ENCODE measurements at regions not wholly inside any gene's neighbourhood (a gene's known extent, or its start where the extent isn't known, plus 50 kb on each side); places are given as distances from the start of the nearest gene placed in this dataset.

- no peaks in the 10 kb centered on the region for H4K20me1 ChIP-seq (ENCODE audit: insufficient read depth, low read length)
- intact Hi-C loops (cut with micrococcal nuclease): loop anchor here in 1 of 2 donors (5.0 kb wide), 1 partner anchor 35 kb away; no protein-coding TSS in a partner anchor
- no peaks in the 10 kb centered on the region for H3K79me2 ChIP-seq (ENCODE audit: insufficient read depth, low read length)
- WGBS (ENCODE audit: insufficient coverage): 100% methylated on average over 1 of the region's 1 CpG
- H2AFZ ChIP-seq (ENCODE audit: insufficient read depth, low read depth, low read length, poor library complexity, severe bottlenecking): no peak overlapping the region
- H3K27me3 Mint-ChIP-seq (ENCODE audit: low read depth in 3 of 3): peaks cover 4 to 7% (median 4%) of the 10 kb centered on the region in 3 donors
- no peak overlapping the region for H3K4me2 ChIP-seq (replicated peaks; ENCODE audit: extremely low read depth, low read length, poor library complexity, severe bottlenecking)
- H3K27ac Mint-ChIP-seq: peak overlapping the region in 3 of 7 donors; percentile 4 to 50 (median 6)
- no peaks in the 10 kb centered on the region for H3K27me3 ChIP-seq (ENCODE audit: control insufficient read depth in 2 of 2, insufficient read depth in 2 of 2, low read length in 2 of 2)
- H3K9ac ChIP-seq (ENCODE audit: insufficient read depth, low read length, poor library complexity, severe bottlenecking): no peak overlapping the region
- H3K9me3 ChIP-seq (replicated peaks in 1 of 2; ENCODE audit: control insufficient read depth in 1 of 2, insufficient read depth in 1 of 2, low read length in 2 of 2): peaks cover 5 to 9% of the 10 kb centered on the region in 2 donors
- H3K36me3 Mint-ChIP-seq: no peaks in the 10 kb centered on the region
- no peak overlapping the region for H3K4me3 Mint-ChIP-seq
- H3K4me1 Mint-ChIP-seq: peaks cover 14% of the 10 kb centered on the region
- TF ChIP-seq CTCF (IDR thresholded peaks at IDR 0.05): no peak
- peak overlapping the region in 1 of 2 donors; percentile 24 for H3K27ac ChIP-seq (ENCODE audit: low read depth in 1 of 2, low read length in 2 of 2)
- H3K36me3 ChIP-seq (replicated peaks in 1 of 2; ENCODE audit: control insufficient read depth in 1 of 2, insufficient read depth in 2 of 2, low read length in 2 of 2): no peaks in the 10 kb centered on the region
- peaks cover 0 to 12% (median 5%) of the 10 kb centered on the region in 7 donors for H3K9me3 Mint-ChIP-seq
- no peak overlapping the region for H3K4me3 ChIP-seq (replicated peaks in 1 of 3; ENCODE audit: low read depth in 2 of 3, low read length in 3 of 3)
- peaks cover 10 to 16% of the 10 kb centered on the region in 2 donors for H3K4me1 ChIP-seq (ENCODE audit: control insufficient read depth in 1 of 2, insufficient read depth in 2 of 2, low read length in 2 of 2)
- no peak for DNase-seq
Measured at GRCh38 chr13:44277459-44277858, 96.2 kb upstream of the SERP2 start.

- Histone ChIP-seq H3K4me2 (replicated peaks; ENCODE audit: extremely low read depth, low read length, poor library complexity, severe bottlenecking) (no peak overlapping the region), H3K36me3 (replicated peaks in 1 of 2; ENCODE audit: control insufficient read depth in 1 of 2, insufficient read depth in 2 of 2, low read length in 2 of 2) (no peaks in the 10 kb centered on the region), H3K4me1 (ENCODE audit: control insufficient read depth in 1 of 2, insufficient read depth in 2 of 2, low read length in 2 of 2) (peaks cover 10 to 16% of the 10 kb centered on the region in 2 donors), H3K79me2 (ENCODE audit: insufficient read depth, low read length) (no peaks in the 10 kb centered on the region), H2AFZ (ENCODE audit: insufficient read depth, low read depth, low read length, poor library complexity, severe bottlenecking) (peak overlapping the region; percentile 33), H4K20me1 (ENCODE audit: insufficient read depth, low read length) (no peaks in the 10 kb centered on the region), H3K4me3 (replicated peaks in 1 of 3; ENCODE audit: low read depth in 2 of 3, low read length in 3 of 3) (no peak overlapping the region), H3K27me3 (ENCODE audit: control insufficient read depth in 2 of 2, insufficient read depth in 2 of 2, low read length in 2 of 2) (no peaks in the 10 kb centered on the region), H3K27ac (ENCODE audit: low read depth in 1 of 2, low read length in 2 of 2) (no peak overlapping the region), H3K9me3 (replicated peaks in 1 of 2; ENCODE audit: control insufficient read depth in 1 of 2, insufficient read depth in 1 of 2, low read length in 2 of 2) (peaks cover 5 to 9% of the 10 kb centered on the region in 2 donors), H3K9ac (ENCODE audit: insufficient read depth, low read length, poor library complexity, severe bottlenecking) (no peak overlapping the region)
- WGBS (ENCODE audit: insufficient coverage): 28% methylated on average over 4 of the region's 4 CpGs
- Mint-ChIP-seq H3K27ac (no peak overlapping the region), H3K4me3 (no peak overlapping the region), H3K27me3 (ENCODE audit: low read depth in 3 of 3) (peaks cover 4 to 9% (median 6%) of the 10 kb centered on the region in 3 donors), H3K4me1 (peaks cover 14% of the 10 kb centered on the region), H3K9me3 (peaks cover 0 to 12% (median 5%) of the 10 kb centered on the region in 7 donors), H3K36me3 (no peaks in the 10 kb centered on the region)
- DNase-seq: no peak
- intact Hi-C loops (cut with micrococcal nuclease): loop anchor here in 1 of 2 donors (5.0 kb wide), 1 partner anchor 36 kb away; no protein-coding TSS in a partner anchor
- TF ChIP-seq CTCF (IDR thresholded peaks at IDR 0.05): no peak
Measured at GRCh38 chr13:44278166-44278565, 95.5 kb upstream of the SERP2 start.
